Suprapubic skin (tissue), 4 donors: ENCODE measurements at regions not wholly inside any gene's neighbourhood (a gene's known extent, or its start where the extent isn't known, plus 50 kb on each side); places are given as distances from the start of the nearest gene placed in this dataset.

ENCODE experiments used
- EP300 ChIP-seq: sonication (generic); formaldehyde crosslinking; IDR thresholded peaks from one replicate; pipeline ENCODE4 v1.6.1; 2017; ENCODE audit warnings: antibody characterized with exemption
- POLR2A ChIP-seq, 2 donors: fragments of 450-650 bp; IDR thresholded peaks; one replicate each; pipeline ENCODE4 v1.6.1; 2017; ENCODE audit warnings: antibody characterized with exemption in 2 of 2, mild to moderate bottlenecking in 2 of 2, moderate library complexity in 2 of 2
- POLR2AphosphoS5 ChIP-seq, 3 donors: sonication (generic); formaldehyde crosslinking; IDR thresholded peaks; one replicate each; pipeline ENCODE4 v1.6.1; 2017; ENCODE audit warnings: antibody characterized with exemption in 3 of 3
- TF ChIP-seq, protein P1 (sequence below), 2 donors: fragments of 200-600 bp in 1 of 2; fragments of 450-650 bp in 1 of 2; sonication (generic) in 1 of 2; IDR thresholded peaks; one replicate each; pipeline ENCODE4 v1.5.1; 2016 to 2019; ENCODE audit warnings: antibody characterized with exemption in 2 of 2, mild to moderate bottlenecking in 1 of 2, moderate library complexity in 1 of 2

DNA sequence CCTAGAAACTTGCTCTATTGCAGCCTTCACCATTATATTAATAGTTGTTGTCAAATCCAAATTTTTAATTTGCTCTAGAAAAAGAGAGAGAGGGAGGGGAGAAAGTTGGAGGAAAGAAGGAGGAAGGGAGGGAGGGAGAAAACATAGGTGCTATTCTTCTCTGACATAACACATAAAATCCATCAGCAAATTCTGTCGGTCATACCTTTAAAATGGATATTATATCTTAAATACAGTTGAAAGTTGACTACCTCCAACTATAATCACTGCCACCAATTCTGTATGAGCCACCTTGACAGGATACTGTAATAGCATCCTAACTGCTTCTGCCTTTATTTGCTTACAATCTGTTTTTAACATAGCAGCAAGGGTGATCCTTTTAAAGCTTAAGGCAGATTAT is 314.7 kb upstream of the ALCAM start:
- TF ChIP-seq POLR2A (IDR thresholded peaks at IDR 0.05) (no peak), EP300 (no peak), POLR2AphosphoS5 (IDR thresholded peaks at IDR 0.05) (no peak)
- TF ChIP-seq, protein P1, sequence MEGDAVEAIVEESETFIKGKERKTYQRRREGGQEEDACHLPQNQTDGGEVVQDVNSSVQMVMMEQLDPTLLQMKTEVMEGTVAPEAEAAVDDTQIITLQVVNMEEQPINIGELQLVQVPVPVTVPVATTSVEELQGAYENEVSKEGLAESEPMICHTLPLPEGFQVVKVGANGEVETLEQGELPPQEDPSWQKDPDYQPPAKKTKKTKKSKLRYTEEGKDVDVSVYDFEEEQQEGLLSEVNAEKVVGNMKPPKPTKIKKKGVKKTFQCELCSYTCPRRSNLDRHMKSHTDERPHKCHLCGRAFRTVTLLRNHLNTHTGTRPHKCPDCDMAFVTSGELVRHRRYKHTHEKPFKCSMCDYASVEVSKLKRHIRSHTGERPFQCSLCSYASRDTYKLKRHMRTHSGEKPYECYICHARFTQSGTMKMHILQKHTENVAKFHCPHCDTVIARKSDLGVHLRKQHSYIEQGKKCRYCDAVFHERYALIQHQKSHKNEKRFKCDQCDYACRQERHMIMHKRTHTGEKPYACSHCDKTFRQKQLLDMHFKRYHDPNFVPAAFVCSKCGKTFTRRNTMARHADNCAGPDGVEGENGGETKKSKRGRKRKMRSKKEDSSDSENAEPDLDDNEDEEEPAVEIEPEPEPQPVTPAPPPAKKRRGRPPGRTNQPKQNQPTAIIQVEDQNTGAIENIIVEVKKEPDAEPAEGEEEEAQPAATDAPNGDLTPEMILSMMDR (IDR thresholded peaks at IDR 0.05): no peak
